HCT116 (cell line): ENCODE measurements at regions not wholly inside any gene's neighbourhood (a gene's known extent, or its start where the extent isn't known, plus 50 kb on each side); places are given as distances from the start of the nearest gene placed in this dataset.

Experiments
- CTCF ChIP-seq, 3 experiments: fragments of 200-600 bp in 1 of 3; sonication (generic) in 1 of 3; IDR thresholded peaks in 2 of 3; conservative IDR thresholded peaks in 1 of 3; 2 replicates each; pipeline ENCODE4 v1.5.1; 2012 to 2017; ENCODE audit warnings: low read depth in 2 of 3, low read length in 2 of 3, antibody characterized with exemption in 1 of 3, borderline replicate concordance in 1 of 3, control low read depth in 1 of 3, mild to moderate bottlenecking in 1 of 3, mixed read lengths in 1 of 3, mixed run types in 1 of 3, moderate library complexity in 1 of 3; ENCODE audit not compliant: insufficient read depth in 1 of 3
- POLR2A ChIP-seq: IDR thresholded peaks from 2 replicates; pipeline ENCODE4 v1.7.0; 2011; ENCODE audit warnings: borderline replicate concordance; ENCODE audit not compliant: insufficient read depth, insufficient read length; ENCODE audit errors: extremely low read depth
- POLR2AphosphoS5 ChIP-seq: IDR thresholded peaks from 2 replicates; pipeline ENCODE4 v1.6.1; 2011; ENCODE audit warnings: mild to moderate bottlenecking, low read depth, low read length, moderate library complexity
- RAD21 ChIP-seq: IDR thresholded peaks from 2 replicates; pipeline ENCODE4 v1.6.1; 2012; ENCODE audit warnings: low read depth, mild to moderate bottlenecking
- REST ChIP-seq: IDR thresholded peaks from 2 replicates; pipeline ENCODE4 v1.6.1; 2012; ENCODE audit warnings: low read depth
- ZFX ChIP-seq: fragments of 450-650 bp; IDR thresholded peaks from 2 replicates; pipeline ENCODE4 v1.6.1; 2017

DNA sequence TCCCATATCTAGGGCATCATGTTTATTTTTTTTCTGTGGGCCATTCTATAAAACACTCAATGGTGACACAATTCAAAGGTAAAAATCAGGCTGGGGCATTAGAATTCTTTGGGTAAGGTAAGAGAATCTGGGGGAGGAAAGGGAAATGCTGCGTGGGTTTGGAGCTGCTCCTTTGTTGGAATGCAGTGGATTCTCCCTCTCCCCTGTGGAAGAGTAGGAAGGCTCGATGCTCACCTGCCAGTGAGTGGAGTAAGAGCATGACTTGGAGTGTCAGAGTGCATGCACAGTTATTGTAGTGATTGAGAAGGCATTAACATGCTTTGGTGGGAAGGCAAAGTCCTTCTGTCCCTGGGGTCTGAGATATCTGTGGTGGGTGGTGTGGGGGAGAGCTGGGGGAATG lies 280.0 kb downstream of the PDCD6IP start:
- TF ChIP-seq POLR2AphosphoS5 (no peak), CTCF (IDR thresholded peaks at IDR 0.05 in 2 of 3, conservative IDR thresholded peaks at IDR 0.05 in 1 of 3; ENCODE audit: borderline replicate concordance in 1 of 3, insufficient read depth in 1 of 3, low read depth in 2 of 3, low read length in 2 of 3) (no peak), POLR2A (no peak), ZFX (no peak), REST (no peak), RAD21 (no peak)
